ENCODE measurements at regions not wholly inside any gene's neighbourhood (a gene's known extent, or its start where the extent isn't known, plus 50 kb on each side); places are given as distances from the start of the nearest gene placed in this dataset.
A peak's percentile ranks its signal among the peaks of the same experiment; 100 is the strongest.

- DNase-seq (ENCODE audit: low read depth): peak; percentile 17
Measured at GRCh38 chr7:121525155-121525819, 129.2 kb upstream of the FAM3C start.

GRCh38 chr7:121521711-121522400 is 125.7 kb upstream of the FAM3C start:
- no peak for DNase-seq (ENCODE audit: low read depth)

GRCh38 chr7:121520911-121521310 is 124.8 kb upstream of the FAM3C start:
- no peak for DNase-seq (ENCODE audit: low read depth)

GRCh38 chr7:121519548-121520521 is 123.7 kb upstream of the FAM3C start:
- DNase-seq (ENCODE audit: low read depth): no peak

GRCh38 chr7:121517591-121517990 is 121.5 kb upstream of the FAM3C start:
- no peak for DNase-seq (ENCODE audit: low read depth)

GRCh38 chr7:121516821-121517220 is 120.7 kb upstream of the FAM3C start:
- no peak for DNase-seq (ENCODE audit: low read depth)

GRCh38 chr7:121515630-121516401 is 119.7 kb upstream of the FAM3C start:
- DNase-seq (ENCODE audit: low read depth): peak; percentile 44

- DNase-seq (ENCODE audit: low read depth): no peak
Measured at GRCh38 chr7:121515229-121515628, 119.1 kb upstream of the FAM3C start.

GRCh38 chr7:121513105-121513504 is 117.0 kb upstream of the FAM3C start:
- no peak for DNase-seq (ENCODE audit: low read depth)

- DNase-seq (ENCODE audit: low read depth): no peak
Measured at GRCh38 chr7:121510858-121511482, 114.9 kb upstream of the FAM3C start.

GRCh38 chr7:121510302-121510701 is 114.2 kb upstream of the FAM3C start:
- no peak for DNase-seq (ENCODE audit: low read depth)

GRCh38 chr7:121505540-121506182 is 109.6 kb upstream of the FAM3C start:
- no peak for DNase-seq (ENCODE audit: low read depth)

- DNase-seq (ENCODE audit: low read depth): peak; percentile 67
Measured at GRCh38 chr7:121505021-121505420, 108.9 kb upstream of the FAM3C start.

- peak; percentile 60 for DNase-seq (ENCODE audit: low read depth)
Measured at GRCh38 chr7:121504482-121504881, 108.4 kb upstream of the FAM3C start.

- DNase-seq (ENCODE audit: low read depth): no peak
Measured at GRCh38 chr7:121503730-121504129, 107.6 kb upstream of the FAM3C start.

GRCh38 chr7:121503039-121503438 is 106.9 kb upstream of the FAM3C start:
- no peak for DNase-seq (ENCODE audit: low read depth)

- DNase-seq (ENCODE audit: low read depth): no peak
Measured at GRCh38 chr7:121501566-121501965, 105.5 kb upstream of the FAM3C start.

- no peak for DNase-seq (ENCODE audit: low read depth)
Measured at GRCh38 chr7:121500360-121501058, 104.4 kb upstream of the FAM3C start.

GRCh38 chr7:121499624-121500023 is 103.5 kb upstream of the FAM3C start:
- no peak for DNase-seq (ENCODE audit: low read depth)

GRCh38 chr7:121498816-121499215 is 102.7 kb upstream of the FAM3C start:
- DNase-seq (ENCODE audit: low read depth): no peak

Data from GM04504 (cell line).